ENCODE measurements at regions not wholly inside any gene's neighbourhood (a gene's known extent, or its start where the extent isn't known, plus 50 kb on each side); places are given as distances from the start of the nearest gene placed in this dataset.

DNA sequence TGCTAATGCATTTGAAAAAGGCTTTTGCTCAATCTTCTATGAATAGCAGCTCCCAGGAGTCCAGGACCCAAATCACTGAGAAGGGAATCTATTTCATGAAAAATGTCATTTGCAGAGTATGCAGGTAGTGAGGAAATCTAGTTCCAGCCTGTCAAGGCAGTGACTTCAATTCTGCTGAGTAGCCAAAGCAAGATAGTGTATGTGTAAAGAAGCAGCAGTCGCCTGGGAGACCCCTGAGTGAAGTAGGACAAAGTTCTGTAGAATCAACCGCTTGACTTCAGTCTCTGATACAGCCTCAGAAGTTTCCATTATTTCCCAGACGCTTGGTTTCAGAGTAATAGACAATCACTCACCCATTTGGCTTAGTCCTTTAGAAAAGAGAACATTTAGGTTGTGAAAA lies 435.6 kb upstream of the LRFN5 start:
- Mint-ChIP-seq H3K27ac (no peak overlapping the region), H3K4me1 (no peaks in the 10 kb centered on the region), H3K9me3 (peaks cover 9 to 17% of the 10 kb centered on the region in 2 donors), H3K27me3 (ENCODE audit: low read depth in 2 of 2) (no peaks in the 10 kb centered on the region), H3K36me3 (peaks cover 9% of the 10 kb centered on the region), H3K4me3 (no peak overlapping the region)
- no peak overlapping the region for H3K27ac ChIP-seq (ENCODE audit: low read length)
- intact Hi-C loops (cut with micrococcal nuclease) = no loop called here
- no peak overlapping the region for H3K4me3 ChIP-seq (ENCODE audit: low read length)
- DNase-seq (no peak), ATAC-seq (no peak)
- no peaks in the 10 kb centered on the region for H3K9me3 ChIP-seq (ENCODE audit: control insufficient read depth, insufficient read depth, low read length)
- no peaks in the 10 kb centered on the region for H3K4me1 ChIP-seq (ENCODE audit: control insufficient read depth, insufficient read depth, low read length)
- 67% methylated on average over 1 of the region's 3 CpGs for whole genome bisulfite sequencing (ENCODE audit: insufficient coverage)
- no peaks in the 10 kb centered on the region for H3K27me3 ChIP-seq (ENCODE audit: control insufficient read depth, insufficient read depth, low read length)
- TF ChIP-seq, protein P1, sequence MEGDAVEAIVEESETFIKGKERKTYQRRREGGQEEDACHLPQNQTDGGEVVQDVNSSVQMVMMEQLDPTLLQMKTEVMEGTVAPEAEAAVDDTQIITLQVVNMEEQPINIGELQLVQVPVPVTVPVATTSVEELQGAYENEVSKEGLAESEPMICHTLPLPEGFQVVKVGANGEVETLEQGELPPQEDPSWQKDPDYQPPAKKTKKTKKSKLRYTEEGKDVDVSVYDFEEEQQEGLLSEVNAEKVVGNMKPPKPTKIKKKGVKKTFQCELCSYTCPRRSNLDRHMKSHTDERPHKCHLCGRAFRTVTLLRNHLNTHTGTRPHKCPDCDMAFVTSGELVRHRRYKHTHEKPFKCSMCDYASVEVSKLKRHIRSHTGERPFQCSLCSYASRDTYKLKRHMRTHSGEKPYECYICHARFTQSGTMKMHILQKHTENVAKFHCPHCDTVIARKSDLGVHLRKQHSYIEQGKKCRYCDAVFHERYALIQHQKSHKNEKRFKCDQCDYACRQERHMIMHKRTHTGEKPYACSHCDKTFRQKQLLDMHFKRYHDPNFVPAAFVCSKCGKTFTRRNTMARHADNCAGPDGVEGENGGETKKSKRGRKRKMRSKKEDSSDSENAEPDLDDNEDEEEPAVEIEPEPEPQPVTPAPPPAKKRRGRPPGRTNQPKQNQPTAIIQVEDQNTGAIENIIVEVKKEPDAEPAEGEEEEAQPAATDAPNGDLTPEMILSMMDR (IDR thresholded peaks at IDR 0.05) = no peak
- no peaks in the 10 kb centered on the region for H3K36me3 ChIP-seq (ENCODE audit: control insufficient read depth, insufficient read depth, low read length)

DNA sequence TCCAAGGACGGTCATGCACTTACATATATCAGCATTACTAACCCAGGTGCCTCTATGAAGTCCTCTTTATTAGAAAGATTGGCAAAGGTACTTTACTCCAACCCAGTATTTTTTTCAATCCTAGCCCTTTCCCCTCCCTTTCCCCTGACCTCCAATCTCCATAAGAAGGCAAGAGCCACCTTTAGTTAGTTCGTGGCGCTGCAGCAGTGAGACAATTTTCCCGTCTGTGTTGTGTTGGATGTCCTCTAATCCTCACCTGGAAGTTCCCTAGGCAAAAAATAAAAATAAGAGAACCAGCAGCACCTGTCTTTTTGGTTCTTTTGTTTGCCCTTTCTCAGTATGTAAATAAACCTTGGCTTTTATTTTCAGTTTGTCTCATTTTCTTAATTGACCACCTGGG lies 439.6 kb upstream of the LRFN5 start:
- TF ChIP-seq, protein P1 (IDR thresholded peaks at IDR 0.05) = no peak
- no peak overlapping the region for H3K4me3 Mint-ChIP-seq
- Histone ChIP-seq H3K4me3 (ENCODE audit: low read length) (no peak overlapping the region), H3K4me1 (ENCODE audit: control insufficient read depth, insufficient read depth, low read length) (no peaks in the 10 kb centered on the region), H3K27me3 (ENCODE audit: control insufficient read depth, insufficient read depth, low read length) (no peaks in the 10 kb centered on the region), H3K27ac (ENCODE audit: low read length) (no peak overlapping the region), H3K36me3 (ENCODE audit: control insufficient read depth, insufficient read depth, low read length) (no peaks in the 10 kb centered on the region), H3K9me3 (ENCODE audit: control insufficient read depth, insufficient read depth, low read length) (no peaks in the 10 kb centered on the region)
- DNase-seq (no peak), ATAC-seq (no peak)
- intact Hi-C loops (cut with micrococcal nuclease) = no loop called here
- H3K36me3 Mint-ChIP-seq = no peaks in the 10 kb centered on the region
- 91% methylated on average over 4 of the region's 4 CpGs for WGBS (ENCODE audit: insufficient coverage)
- H3K9me3 Mint-ChIP-seq = peaks cover 6 to 9% of the 10 kb centered on the region in 2 donors
- H3K4me1 Mint-ChIP-seq = no peaks in the 10 kb centered on the region
- no peaks in the 10 kb centered on the region for H3K27me3 Mint-ChIP-seq (ENCODE audit: low read depth in 2 of 2)
- H3K27ac Mint-ChIP-seq = no peak overlapping the region

DNA sequence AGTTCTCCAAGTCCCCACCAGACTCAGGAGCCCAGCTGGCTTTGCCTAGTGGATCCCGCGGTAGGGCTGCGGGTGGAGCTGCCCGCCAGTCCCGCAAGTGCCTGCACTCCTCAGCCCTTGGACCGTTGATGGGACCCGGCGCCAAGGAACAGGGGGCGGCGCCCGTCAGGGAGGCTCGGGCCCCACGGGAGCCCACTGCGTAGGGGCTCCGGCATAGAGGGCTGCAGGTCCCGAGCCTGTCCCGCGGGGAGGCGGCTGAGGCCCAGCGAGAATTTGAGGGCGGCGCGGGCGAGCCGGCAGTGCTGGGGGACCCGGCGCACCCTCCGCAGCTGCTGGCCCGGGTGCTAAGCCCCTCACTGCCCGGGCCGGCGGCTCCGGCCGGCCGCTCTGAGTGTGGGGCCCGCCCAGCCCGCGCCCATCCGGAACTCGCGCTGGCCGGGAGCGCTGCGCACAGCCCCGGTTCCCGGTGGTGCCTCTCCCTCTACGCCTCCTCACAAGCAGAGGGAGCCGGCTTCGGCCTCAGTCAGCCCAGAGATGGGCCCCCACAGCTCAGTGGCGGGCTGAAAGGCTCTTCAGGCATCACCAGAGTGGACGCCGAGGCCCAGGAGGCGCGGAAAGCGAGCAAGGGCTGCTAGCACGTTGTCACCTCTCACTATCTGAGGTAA lies 452.4 kb upstream of the LRFN5 start:
- no peak overlapping the region for H3K4me3 Mint-ChIP-seq
- H3K9me3 Mint-ChIP-seq = peaks cover 5 to 11% of the 10 kb centered on the region in 2 donors
- 97% methylated on average over 50 of the region's 56 CpGs for WGBS (ENCODE audit: insufficient coverage)
- Histone ChIP-seq H3K4me3 (ENCODE audit: low read length) (no peak overlapping the region), H3K9me3 (ENCODE audit: control insufficient read depth, insufficient read depth, low read length) (peaks cover 4% of the 10 kb centered on the region), H3K27ac (ENCODE audit: low read length) (no peak overlapping the region), H3K4me1 (ENCODE audit: control insufficient read depth, insufficient read depth, low read length) (no peaks in the 10 kb centered on the region), H3K27me3 (ENCODE audit: control insufficient read depth, insufficient read depth, low read length) (no peaks in the 10 kb centered on the region), H3K36me3 (ENCODE audit: control insufficient read depth, insufficient read depth, low read length) (no peaks in the 10 kb centered on the region)
- intact Hi-C loops (cut with micrococcal nuclease) = no loop called here
- ATAC-seq (no peak), DNase-seq (no peak)
- TF ChIP-seq, protein P1 (IDR thresholded peaks at IDR 0.05) = no peak
- H3K27me3 Mint-ChIP-seq (ENCODE audit: low read depth in 2 of 2) = no peaks in the 10 kb centered on the region
- no peak overlapping the region for H3K27ac Mint-ChIP-seq
- no peaks in the 10 kb centered on the region for H3K4me1 Mint-ChIP-seq
- no peaks in the 10 kb centered on the region for H3K36me3 Mint-ChIP-seq

DNA sequence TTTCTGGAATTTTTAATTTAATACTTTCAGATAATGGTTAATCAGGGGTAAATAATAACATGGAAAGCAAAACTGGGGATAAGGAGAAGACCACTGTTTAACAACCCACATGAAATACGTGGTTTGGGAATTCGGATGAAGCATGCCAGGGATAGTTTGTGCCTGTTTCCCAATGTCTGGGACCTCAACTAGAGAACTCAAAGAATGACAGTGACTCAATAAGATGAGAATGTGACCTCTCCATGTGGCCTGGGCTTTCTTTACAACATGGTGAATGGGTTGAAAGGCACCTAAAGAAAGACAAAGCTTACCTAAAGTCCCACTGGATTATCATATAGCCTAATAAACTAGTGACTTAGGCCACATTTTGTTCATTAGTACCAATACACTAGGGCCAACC lies 460.3 kb upstream of the LRFN5 start:
- WGBS (ENCODE audit: insufficient coverage) = 72% methylated on average over 2 of the region's 2 CpGs
- TF ChIP-seq, protein P1 (IDR thresholded peaks at IDR 0.05) = no peak
- Histone ChIP-seq H3K4me1 (ENCODE audit: control insufficient read depth, insufficient read depth, low read length) (no peaks in the 10 kb centered on the region), H3K4me3 (ENCODE audit: low read length) (no peak overlapping the region), H3K36me3 (ENCODE audit: control insufficient read depth, insufficient read depth, low read length) (no peaks in the 10 kb centered on the region), H3K27me3 (ENCODE audit: control insufficient read depth, insufficient read depth, low read length) (no peaks in the 10 kb centered on the region), H3K9me3 (ENCODE audit: control insufficient read depth, insufficient read depth, low read length) (peaks cover 16% of the 10 kb centered on the region), H3K27ac (ENCODE audit: low read length) (no peak overlapping the region)
- Mint-ChIP-seq H3K27ac (no peak overlapping the region), H3K36me3 (no peaks in the 10 kb centered on the region), H3K4me1 (no peaks in the 10 kb centered on the region), H3K4me3 (no peak overlapping the region), H3K27me3 (ENCODE audit: low read depth in 2 of 2) (no peaks in the 10 kb centered on the region), H3K9me3 (peaks cover 0 to 5% of the 10 kb centered on the region in 2 donors)
- no peak for ATAC-seq
- intact Hi-C loops (cut with micrococcal nuclease) = no loop called here
- no peak for DNase-seq
